Ramos (cell line): ENCODE measurements at regions not wholly inside any gene's neighbourhood (a gene's known extent, or its start where the extent isn't known, plus 50 kb on each side); places are given as distances from the start of the nearest gene placed in this dataset.

Source experiments
- in situ Hi-C: fragments of 300-500 bp; cut with MboI; formaldehyde crosslinking; loops from one replicate; pipeline ENCODE4 v1.14.3; 2022; ENCODE audit warnings: low sequenced_read_pairs; ENCODE audit not compliant: unreplicated experiment

DNA sequence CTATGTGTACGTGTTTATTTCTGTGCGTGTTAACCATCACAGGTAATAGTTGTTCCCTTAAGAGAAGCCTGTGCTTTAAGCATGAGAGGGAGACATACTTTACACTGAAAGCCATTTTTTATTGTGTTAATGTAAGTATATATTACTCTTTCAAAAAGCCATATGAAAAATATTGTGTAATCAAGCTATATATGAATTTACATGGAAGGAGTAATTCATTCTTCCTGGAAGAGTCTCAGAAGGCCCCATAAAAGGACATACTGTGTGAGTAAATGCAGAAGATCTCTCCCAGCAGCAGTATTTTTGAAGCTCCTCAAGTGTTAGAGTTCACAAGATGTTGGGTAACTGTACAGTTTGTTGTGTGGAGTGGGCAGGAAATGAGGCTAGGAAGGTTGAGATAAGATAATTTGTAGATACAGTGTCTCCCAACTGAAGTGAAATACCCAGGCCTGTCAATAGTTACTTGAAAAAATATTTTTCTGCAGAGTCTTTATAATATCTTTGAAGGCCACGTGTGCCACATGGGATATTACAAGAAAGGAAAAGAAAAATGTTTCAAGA, 138.3 kb downstream of the PTGER3 start:
- in situ Hi-C loops, result no loop called here

DNA sequence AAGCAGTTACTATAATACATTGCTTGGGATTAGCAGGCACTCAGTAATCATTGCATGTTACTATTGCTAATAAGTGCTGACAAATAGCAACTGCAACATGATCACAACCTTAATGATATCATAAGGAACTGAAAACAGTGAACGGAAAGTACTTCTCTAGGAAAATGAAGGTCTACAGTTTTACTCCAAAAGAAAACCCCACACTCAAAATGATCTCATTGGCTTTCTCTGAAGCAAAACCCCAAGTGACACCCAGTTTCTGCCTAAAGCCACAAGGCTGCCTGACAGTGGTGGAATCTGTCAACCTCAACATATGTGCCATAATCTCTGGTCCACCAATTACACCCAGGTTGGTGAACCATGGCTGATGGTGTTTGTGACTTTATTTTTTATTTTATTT, 137.6 kb downstream of the PTGER3 start:
- in situ Hi-C loops, result no loop called here

DNA sequence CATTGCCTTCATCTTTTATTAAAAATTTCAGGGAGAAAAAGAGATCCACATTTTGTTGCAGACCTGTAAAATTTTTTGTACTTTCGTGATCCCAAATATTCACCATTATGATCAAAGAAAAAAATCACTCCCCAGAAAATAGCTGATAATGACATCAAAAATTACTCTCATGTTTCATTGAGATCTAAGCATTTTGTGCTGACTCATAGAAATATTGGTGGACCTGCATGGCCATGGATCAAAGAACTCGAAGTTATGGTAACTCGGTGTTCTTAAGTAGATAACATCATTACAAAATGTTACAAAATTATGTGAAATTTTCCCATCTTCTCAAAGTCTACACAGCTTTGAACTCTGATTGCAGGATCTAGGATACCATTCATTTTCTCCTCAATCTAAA, 135.8 kb downstream of the PTGER3 start:
- in situ Hi-C loops, result no loop called here

DNA sequence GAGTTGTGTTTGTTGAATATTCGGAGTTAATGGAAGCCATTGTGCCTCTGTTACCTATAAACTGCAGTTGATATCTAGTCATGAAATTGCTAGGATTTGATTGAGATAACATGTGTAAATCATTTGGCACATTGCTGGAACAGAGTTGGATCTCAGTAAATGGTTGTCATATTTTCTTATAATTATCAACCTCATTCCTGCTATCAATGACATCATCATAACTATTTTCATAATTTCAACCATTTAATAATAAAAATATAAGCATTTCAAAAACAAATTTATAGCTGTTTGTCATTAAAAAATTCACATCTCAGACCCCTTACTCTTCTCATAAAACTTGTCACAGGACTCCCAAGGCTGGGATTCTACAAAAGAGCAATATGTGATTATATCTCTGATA, 133.4 kb downstream of the PTGER3 start:
- in situ Hi-C loops, result no loop called here

DNA sequence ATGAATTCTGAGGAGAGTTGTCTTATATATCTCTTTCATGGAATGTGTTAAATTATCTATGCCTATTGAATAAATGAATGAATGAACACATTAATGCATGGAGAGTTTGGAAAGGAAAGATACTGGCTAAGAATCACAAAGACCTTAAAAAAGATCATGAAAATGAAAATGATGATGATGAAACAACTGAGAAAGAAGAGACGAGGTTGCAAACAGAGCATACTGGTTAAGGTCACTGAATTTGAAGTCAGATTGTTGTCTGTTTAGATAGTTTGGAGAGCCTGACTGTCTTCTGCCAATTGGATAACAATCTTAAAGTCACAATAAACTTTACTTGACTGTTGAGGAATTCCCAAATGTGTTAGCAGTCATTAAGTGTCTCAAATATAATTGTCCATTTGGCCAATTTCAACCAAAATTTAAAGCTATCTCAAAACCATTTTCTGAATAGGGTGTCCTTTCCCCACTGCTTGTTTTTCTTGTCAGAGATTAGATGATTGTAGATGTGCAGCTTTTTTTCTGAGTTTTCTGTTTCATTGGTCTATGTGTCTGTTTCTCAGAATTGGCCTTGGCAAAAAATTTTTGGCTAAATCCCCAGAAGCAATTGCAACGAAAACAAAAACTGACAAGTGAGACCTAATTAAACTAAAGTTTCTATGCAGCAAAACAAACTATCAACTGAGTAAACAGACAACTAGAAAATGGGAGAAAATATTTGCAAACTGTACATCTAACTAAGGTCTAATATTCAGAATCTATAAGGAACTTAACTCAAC, 132.2 kb downstream of the PTGER3 start:
- in situ Hi-C loops, result no loop called here

DNA sequence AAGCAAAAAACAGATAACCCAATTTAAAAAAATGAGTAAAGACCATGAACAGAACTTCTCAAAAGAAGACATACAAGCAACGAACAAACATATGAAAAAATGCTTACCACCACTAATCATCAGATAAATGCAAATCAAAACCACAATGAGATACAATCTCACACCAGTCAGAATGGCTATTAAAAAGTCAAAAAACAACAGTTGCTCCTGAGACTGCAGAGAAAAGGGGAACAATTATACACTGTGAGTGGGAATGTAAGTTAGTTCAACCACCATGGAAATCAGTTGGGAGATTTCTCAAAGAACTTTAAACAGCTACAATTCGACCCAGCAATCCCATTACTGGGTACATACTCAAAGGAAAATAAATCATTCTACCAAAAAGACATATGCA, 131.6 kb downstream of the PTGER3 start:
- in situ Hi-C loops, result no loop called here

DNA sequence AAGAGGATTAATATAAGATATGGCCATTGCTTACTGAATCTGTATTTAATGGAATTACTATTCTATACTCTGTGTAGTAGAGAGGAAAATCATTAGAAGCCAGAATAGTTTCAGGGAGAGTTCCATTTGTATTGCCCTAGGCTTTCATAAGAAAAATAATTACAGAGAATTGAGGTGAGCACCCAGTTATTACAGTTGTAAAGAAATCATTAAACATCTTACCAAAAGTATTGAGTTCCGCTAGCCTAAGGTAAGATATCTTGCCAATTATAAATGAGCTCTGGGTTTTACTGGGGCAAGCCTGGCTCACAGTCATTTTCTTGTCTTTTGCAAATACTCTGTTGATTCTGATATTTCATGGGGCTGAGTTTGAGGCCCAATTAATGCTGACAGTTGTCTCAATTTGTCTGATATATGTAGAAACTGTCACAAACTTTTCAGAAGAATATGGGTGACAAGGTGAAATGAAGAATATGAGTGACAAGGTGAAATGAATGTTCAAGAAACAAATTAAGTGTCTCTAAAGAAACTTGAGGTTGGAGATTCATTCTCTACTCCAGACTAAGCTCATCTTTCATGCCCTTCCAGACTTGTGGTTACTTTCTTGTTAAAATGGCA, 127.8 kb downstream of the PTGER3 start:
- in situ Hi-C loops, result no loop called here
